HG03175 (cell line): ENCODE measurements at regions not wholly inside any gene's neighbourhood (a gene's known extent, or its start where the extent isn't known, plus 50 kb on each side); places are given as distances from the start of the nearest gene placed in this dataset.

Source experiments
- ATAC-seq: cut with Tn5 transposase; IDR thresholded peaks from one replicate; pipeline ENCODE4 v1.9.1; 2021; ENCODE audit warnings: mild to moderate bottlenecking, moderate library complexity; ENCODE audit not compliant: unreplicated experiment

GRCh38 chr9:111985315-111985714 lies 88.7 kb downstream of the UGCG start:
- peak; percentile 37 for ATAC-seq

- no peak for ATAC-seq
Observed at GRCh38 chr9:111986035-111986556, 89.5 kb downstream of the UGCG start.
